B cell (primary cell): ENCODE measurements at regions not wholly inside any gene's neighbourhood (a gene's known extent, or its start where the extent isn't known, plus 50 kb on each side); places are given as distances from the start of the nearest gene placed in this dataset.

Experiments
- ATAC-seq: fragments of 200-7000 bp; cut with Tn5 transposase; one replicate; pipeline ENCODE4 v1.10.0; 2021; ENCODE audit warnings: low read depth, mild to moderate bottlenecking, moderate number of reproducible peaks, moderate library complexity
- CTCF ChIA-PET: fragments of 350-600 bp; sonication (Branson Sonifier 250); formaldehyde crosslinking; loops from one replicate; lab custom pipeline; 2021; ENCODE audit warnings: antibody characterized with exemption, inconsistent platforms; lab: Charles Lee
- POLR2A ChIA-PET: fragments of 350-600 bp; sonication (Branson Sonifier 250); formaldehyde crosslinking; loops from one replicate; lab custom pipeline; 2021; ENCODE audit warnings: antibody characterized with exemption; lab: Charles Lee
- DNase-seq: peaks from one replicate; pipeline ENCODE4 v3.0.0; 2013
- H2AFZ ChIP-seq: 2 replicates; pipeline ENCODE4 v1.6.1; 2012; ENCODE audit warnings: mild to moderate bottlenecking, low read depth, low read length; ENCODE audit not compliant: insufficient read depth, poor library complexity, severe bottlenecking
- H3K27ac ChIP-seq, 2 donors: 1 replicate in 1 of 2; 2 replicates in 1 of 2; pipeline ENCODE4 v1.5.1; 2012 to 2013; ENCODE audit warnings: low read length in 2 of 2, mild to moderate bottlenecking in 2 of 2, moderate library complexity in 1 of 2
- H3K27me3 ChIP-seq, 4 experiments: fragments of 200-600 bp in 1 of 4; sonication (generic) in 1 of 4; replicated peaks in 1 of 4; 1 replicate in 2 of 4; 2 replicates in 2 of 4; pipeline versions ENCODE4 v1.6.1 to v1.7.0; 2013 to 2016; ENCODE audit warnings: low read length in 3 of 4, mild to moderate bottlenecking in 2 of 4, mixed read lengths in 1 of 4, moderate library complexity in 1 of 4; ENCODE audit not compliant: insufficient read depth in 4 of 4, control insufficient read depth in 3 of 4; ENCODE audit errors: control extremely low read depth in 1 of 4
- H3K36me3 ChIP-seq, 2 experiments: replicated peaks in 1 of 2; 1 replicate in 1 of 2; 2 replicates in 1 of 2; pipeline versions ENCODE4 v1.6.1 to v1.7.1; 2013; ENCODE audit warnings: low read length in 1 of 2; ENCODE audit not compliant: insufficient read depth in 2 of 2, control insufficient read depth in 1 of 2; ENCODE audit errors: control extremely low read depth in 1 of 2, extremely low read depth in 1 of 2
- H3K4me1 ChIP-seq, 2 donors: fragments of 200-600 bp in 1 of 2; sonication (generic) in 1 of 2; 1 replicate in 1 of 2; 2 replicates in 1 of 2; pipeline versions ENCODE4 v1.5.1 to v1.6.1; 2013 to 2017; ENCODE audit warnings: low read length in 2 of 2; ENCODE audit not compliant: control insufficient read depth in 2 of 2, insufficient read depth in 2 of 2
- H3K4me2 ChIP-seq: replicated peaks from 2 replicates; pipeline ENCODE3; 2012; ENCODE audit warnings: mild to moderate bottlenecking, low read depth, low read length; ENCODE audit not compliant: poor library complexity, severe bottlenecking
- H3K4me3 ChIP-seq, 5 experiments: fragments of 200-600 bp in 1 of 5; sonication (generic) in 1 of 5; 1 replicate in 3 of 5; 2 replicates in 2 of 5; pipeline versions ENCODE4 v1.5.1 to v1.7.0; 2011 to 2016; ENCODE audit warnings: low read length in 4 of 5, mild to moderate bottlenecking in 4 of 5, low read depth in 2 of 5, control low read depth in 1 of 5, moderate library complexity in 1 of 5; ENCODE audit not compliant: insufficient read depth in 1 of 5; ENCODE audit errors: control extremely low read depth in 1 of 5, extremely low read depth in 1 of 5
- H3K79me2 ChIP-seq: fragments of 200-600 bp; sonication (generic); one replicate; pipeline ENCODE4 v1.6.0; 2016; ENCODE audit warnings: low read length; ENCODE audit not compliant: control insufficient read depth, insufficient read depth
- H3K9ac ChIP-seq: fragments of 200-600 bp; sonication (generic); 2 replicates; pipeline ENCODE4 v1.6.1; 2017; ENCODE audit warnings: mild to moderate bottlenecking, low read length, moderate library complexity
- H3K9me3 ChIP-seq, 3 donors: one replicate each; pipeline versions ENCODE4 v1.6.1 to v1.7.1; 2013; ENCODE audit warnings: low read length in 2 of 3; ENCODE audit not compliant: control insufficient read depth in 2 of 3, insufficient read depth in 1 of 3; ENCODE audit errors: control extremely low read depth in 1 of 3
- H4K20me1 ChIP-seq: 2 replicates; pipeline ENCODE4 v1.6.0; 2012; ENCODE audit warnings: mild to moderate bottlenecking, low read length; ENCODE audit not compliant: insufficient read depth, control insufficient read depth, poor library complexity, severe bottlenecking
- H3K27ac Mint-ChIP-seq: one replicate; pipeline ENCODE4 v1.8.0; 2021; ENCODE audit warnings: mixed read lengths
- H3K27me3 Mint-ChIP-seq: one replicate; pipeline ENCODE4 v1.8.0; 2021; ENCODE audit warnings: mixed read lengths
- H3K4me1 Mint-ChIP-seq: one replicate; pipeline ENCODE4 v1.8.0; 2021; ENCODE audit warnings: mixed read lengths
- H3K4me3 Mint-ChIP-seq: one replicate; pipeline ENCODE4 v1.8.0; 2021; ENCODE audit warnings: mixed read lengths
- H3K9me3 Mint-ChIP-seq: one replicate; pipeline ENCODE4 v1.8.0; 2022; ENCODE audit warnings: mixed read lengths; ENCODE audit not compliant: insufficient read depth
- EZH2 ChIP-seq: IDR thresholded peaks from 2 replicates; pipeline ENCODE4 v1.6.1; 2012; ENCODE audit warnings: borderline replicate concordance, low read depth, mild to moderate bottlenecking, moderate library complexity, low read length; ENCODE audit not compliant: insufficient read depth, poor library complexity, severe bottlenecking
- WGBS: methylation state at CpG from one replicate; pipeline ENCODE4 v1.1.5; 2013; ENCODE audit warnings: missing lambda C conversion rate; ENCODE audit not compliant: insufficient coverage; 5-methylcytosine and 5-hydroxymethylcytosine counted together
- intact Hi-C: fragments of 100-400 bp; cut with micrococcal nuclease; formaldehyde crosslinking; loops from one replicate; pipeline ENCODE4 v1.10.0; 2022
- TF ChIP-seq, protein P1 (sequence below): fragments of 200-600 bp; IDR thresholded peaks from one replicate; pipeline ENCODE4 v1.8.0; 2022; ENCODE audit warnings: antibody characterized with exemption, mild to moderate bottlenecking

DNA sequence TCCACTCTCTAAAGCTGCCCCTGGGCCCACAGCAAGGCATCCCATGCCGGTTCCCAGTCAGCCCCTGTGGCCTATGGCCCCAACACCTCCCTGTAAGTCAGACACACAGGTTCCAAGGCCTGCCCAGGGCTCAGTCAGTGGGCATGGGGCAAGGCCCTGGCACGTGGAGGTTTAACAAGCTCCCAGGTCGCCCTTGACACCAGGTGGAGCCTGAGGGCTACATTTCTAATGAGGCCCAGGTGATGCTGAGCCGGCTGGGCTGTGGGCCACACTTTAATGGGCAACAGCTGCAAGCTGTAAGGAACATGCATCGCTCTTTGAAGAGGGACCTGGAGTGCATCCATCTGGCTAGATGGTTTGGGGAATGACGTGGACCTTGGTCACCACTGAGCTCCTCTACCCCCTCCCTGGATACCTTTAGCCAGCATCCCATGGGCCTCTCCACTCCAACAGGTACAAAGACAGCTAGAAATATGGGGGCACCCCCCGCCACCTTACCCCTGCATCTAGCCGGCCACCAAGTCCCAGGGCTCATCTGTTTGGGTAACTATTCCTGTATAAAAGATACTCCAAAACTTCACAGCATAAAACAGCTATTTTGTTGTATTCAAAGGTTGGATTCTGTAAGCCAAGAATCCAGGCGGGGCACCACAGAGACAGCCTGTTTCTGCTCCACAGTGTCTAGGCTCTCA lies 122.5 kb downstream of the OAT start:
- Histone ChIP-seq H3K4me3 (no peak overlapping the region), H3K4me1 (no peaks in the 10 kb centered on the region), H3K79me2 (no peaks in the 10 kb centered on the region), H3K9ac (no peak overlapping the region), H3K9me3 (peaks cover 0 to 23% (median 9%) of the 10 kb centered on the region in 3 donors), H3K27me3 (no peaks in the 10 kb centered on the region), H3K36me3 (no peaks in the 10 kb centered on the region), H2AFZ (no peak overlapping the region), H3K4me2 (no peak overlapping the region), H4K20me1 (no peaks in the 10 kb centered on the region), H3K27ac (no peak overlapping the region)
- intact Hi-C loops: no loop called here
- no peak for DNase-seq
- ATAC-seq: no peak
- ChIA-PET POLR2A (no interaction called here), CTCF (interaction anchor here (1.2 to 1.6 kb wide), 2 partner anchors 92 to 449 kb away, joined by 4 to 5 read pairs; no protein-coding TSS in a partner anchor)
- Mint-ChIP-seq H3K27ac (no peak overlapping the region), H3K9me3 (peaks cover 7% of the 10 kb centered on the region), H3K4me1 (no peaks in the 10 kb centered on the region), H3K27me3 (no peaks in the 10 kb centered on the region), H3K4me3 (no peak overlapping the region)
- 70% methylated on average over 6 of the region's 9 CpGs for WGBS
- no peak for TF ChIP-seq EZH2
- TF ChIP-seq, protein P1, sequence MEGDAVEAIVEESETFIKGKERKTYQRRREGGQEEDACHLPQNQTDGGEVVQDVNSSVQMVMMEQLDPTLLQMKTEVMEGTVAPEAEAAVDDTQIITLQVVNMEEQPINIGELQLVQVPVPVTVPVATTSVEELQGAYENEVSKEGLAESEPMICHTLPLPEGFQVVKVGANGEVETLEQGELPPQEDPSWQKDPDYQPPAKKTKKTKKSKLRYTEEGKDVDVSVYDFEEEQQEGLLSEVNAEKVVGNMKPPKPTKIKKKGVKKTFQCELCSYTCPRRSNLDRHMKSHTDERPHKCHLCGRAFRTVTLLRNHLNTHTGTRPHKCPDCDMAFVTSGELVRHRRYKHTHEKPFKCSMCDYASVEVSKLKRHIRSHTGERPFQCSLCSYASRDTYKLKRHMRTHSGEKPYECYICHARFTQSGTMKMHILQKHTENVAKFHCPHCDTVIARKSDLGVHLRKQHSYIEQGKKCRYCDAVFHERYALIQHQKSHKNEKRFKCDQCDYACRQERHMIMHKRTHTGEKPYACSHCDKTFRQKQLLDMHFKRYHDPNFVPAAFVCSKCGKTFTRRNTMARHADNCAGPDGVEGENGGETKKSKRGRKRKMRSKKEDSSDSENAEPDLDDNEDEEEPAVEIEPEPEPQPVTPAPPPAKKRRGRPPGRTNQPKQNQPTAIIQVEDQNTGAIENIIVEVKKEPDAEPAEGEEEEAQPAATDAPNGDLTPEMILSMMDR: no peak
